ENCODE measurements at regions not wholly inside any gene's neighbourhood (a gene's known extent, or its start where the extent isn't known, plus 50 kb on each side); places are given as distances from the start of the nearest gene placed in this dataset.

DNA sequence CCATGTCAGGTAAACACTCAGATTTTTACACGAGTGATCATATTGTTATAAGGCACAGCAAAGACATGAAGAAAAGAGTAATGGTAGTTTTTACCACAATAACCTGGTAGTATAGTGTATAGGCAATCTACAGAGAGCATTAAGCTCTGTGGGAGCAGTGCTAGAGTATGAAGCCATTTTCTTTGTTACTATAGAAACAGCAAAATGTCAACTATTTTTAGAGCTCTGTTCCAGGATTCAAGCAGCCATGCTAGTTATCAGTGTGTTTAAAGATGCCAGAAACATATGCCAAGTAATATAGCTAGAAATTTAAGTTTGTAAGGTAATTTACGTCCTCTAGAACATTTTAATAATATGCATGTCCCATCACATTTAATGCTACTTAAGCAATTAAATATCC is 77.6 kb upstream of the RGS18 start:
- DNase-seq (ENCODE audit: extremely low spot score in 2 of 2): no peak
- H3K4me1 ChIP-seq: no peaks in the 10 kb centered on the region
- no peaks in the 10 kb centered on the region for H3K9me3 ChIP-seq
- H3K27me3 ChIP-seq: no peaks in the 10 kb centered on the region
- no peak overlapping the region for H3K4me3 ChIP-seq
- TF ChIP-seq POLR2A (IDR thresholded peaks at IDR 0.05) (no peak), POLR2AphosphoS5 (IDR thresholded peaks at IDR 0.05; ENCODE audit: insufficient read depth in 1 of 2, low read depth in 1 of 2) (no peak)
- TF ChIP-seq, protein P1, sequence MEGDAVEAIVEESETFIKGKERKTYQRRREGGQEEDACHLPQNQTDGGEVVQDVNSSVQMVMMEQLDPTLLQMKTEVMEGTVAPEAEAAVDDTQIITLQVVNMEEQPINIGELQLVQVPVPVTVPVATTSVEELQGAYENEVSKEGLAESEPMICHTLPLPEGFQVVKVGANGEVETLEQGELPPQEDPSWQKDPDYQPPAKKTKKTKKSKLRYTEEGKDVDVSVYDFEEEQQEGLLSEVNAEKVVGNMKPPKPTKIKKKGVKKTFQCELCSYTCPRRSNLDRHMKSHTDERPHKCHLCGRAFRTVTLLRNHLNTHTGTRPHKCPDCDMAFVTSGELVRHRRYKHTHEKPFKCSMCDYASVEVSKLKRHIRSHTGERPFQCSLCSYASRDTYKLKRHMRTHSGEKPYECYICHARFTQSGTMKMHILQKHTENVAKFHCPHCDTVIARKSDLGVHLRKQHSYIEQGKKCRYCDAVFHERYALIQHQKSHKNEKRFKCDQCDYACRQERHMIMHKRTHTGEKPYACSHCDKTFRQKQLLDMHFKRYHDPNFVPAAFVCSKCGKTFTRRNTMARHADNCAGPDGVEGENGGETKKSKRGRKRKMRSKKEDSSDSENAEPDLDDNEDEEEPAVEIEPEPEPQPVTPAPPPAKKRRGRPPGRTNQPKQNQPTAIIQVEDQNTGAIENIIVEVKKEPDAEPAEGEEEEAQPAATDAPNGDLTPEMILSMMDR (IDR thresholded peaks at IDR 0.05): no peak
- H3K36me3 ChIP-seq: no peaks in the 10 kb centered on the region
- H3K27ac ChIP-seq: no peak overlapping the region
- intact Hi-C loops (cut with DNase I): no loop called here

DNA sequence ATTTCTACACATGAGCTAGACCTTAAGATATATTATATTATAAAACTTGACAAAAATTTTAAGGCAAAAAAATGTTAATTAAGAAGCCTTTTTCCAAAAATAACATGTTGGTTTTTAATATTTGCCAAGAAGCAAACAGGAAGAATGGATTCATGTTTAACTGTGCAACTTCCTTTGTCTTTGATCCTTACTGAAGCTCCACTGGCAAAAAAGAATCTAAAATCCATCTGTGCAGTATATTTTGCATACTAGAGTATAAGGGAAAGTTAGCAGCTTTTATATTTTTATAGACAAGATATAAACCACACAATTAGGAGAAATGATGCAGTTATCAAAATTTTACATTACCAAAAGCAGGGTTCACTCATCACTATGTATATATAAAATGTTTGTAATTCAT is 76.9 kb upstream of the RGS18 start:
- Histone ChIP-seq H3K27ac (no peak overlapping the region), H3K36me3 (no peaks in the 10 kb centered on the region), H3K9me3 (no peaks in the 10 kb centered on the region), H3K4me3 (no peak overlapping the region), H3K27me3 (no peaks in the 10 kb centered on the region), H3K4me1 (no peaks in the 10 kb centered on the region)
- intact Hi-C loops (cut with DNase I): no loop called here
- no peak for DNase-seq (ENCODE audit: extremely low spot score in 2 of 2)
- TF ChIP-seq, protein P1 (IDR thresholded peaks at IDR 0.05): no peak
- TF ChIP-seq POLR2A (IDR thresholded peaks at IDR 0.05) (no peak), POLR2AphosphoS5 (IDR thresholded peaks at IDR 0.05; ENCODE audit: insufficient read depth in 1 of 2, low read depth in 1 of 2) (no peak)

DNA sequence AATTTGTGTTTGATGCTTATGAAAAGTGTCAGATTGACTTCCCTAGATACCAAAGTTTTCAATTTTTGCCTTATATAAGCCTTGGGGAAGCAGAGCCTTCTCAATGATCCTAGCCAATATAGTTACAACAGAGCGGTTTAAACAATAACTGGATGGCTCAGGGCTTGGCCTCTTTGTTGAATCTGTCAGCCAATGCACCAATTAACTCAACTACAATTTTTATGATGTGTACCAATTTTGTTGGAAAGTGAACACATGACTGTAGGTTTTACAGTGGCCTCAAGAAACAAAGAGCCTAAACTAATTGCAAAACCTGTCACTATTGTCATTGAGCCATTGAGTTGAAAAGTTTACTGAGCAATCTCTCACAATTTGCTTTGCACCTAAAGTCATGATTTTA is 71.6 kb upstream of the RGS18 start:
- TF ChIP-seq POLR2AphosphoS5 (IDR thresholded peaks at IDR 0.05; ENCODE audit: insufficient read depth in 1 of 2, low read depth in 1 of 2): no peak
- TF ChIP-seq POLR2A (IDR thresholded peaks at IDR 0.05): no peak
- TF ChIP-seq, protein P1 (IDR thresholded peaks at IDR 0.05): no peak
- Histone ChIP-seq H3K4me1 (no peaks in the 10 kb centered on the region), H3K27me3 (no peaks in the 10 kb centered on the region), H3K36me3 (no peaks in the 10 kb centered on the region), H3K9me3 (no peaks in the 10 kb centered on the region), H3K27ac (no peak overlapping the region), H3K4me3 (no peak overlapping the region)
- DNase-seq (ENCODE audit: extremely low spot score in 2 of 2): no peak
- intact Hi-C loops (cut with DNase I): no loop called here

DNA sequence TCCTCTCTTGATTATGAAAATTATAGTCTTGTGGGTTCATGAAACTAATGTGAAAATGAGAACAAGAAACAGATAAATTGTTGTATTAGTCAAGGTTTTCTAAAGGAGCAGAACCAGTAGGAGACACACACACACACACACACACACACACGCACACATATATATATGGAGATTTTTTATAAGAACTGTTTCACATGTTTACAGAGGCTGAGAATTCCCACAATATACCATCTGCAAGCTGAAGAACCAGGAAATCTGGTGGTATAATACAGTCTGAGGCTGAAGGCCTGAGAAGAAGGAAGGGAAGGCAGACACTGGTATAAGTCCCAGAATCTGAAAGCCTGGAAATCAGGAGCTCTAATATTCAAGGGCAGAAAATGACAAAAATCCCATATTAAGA is 70.9 kb upstream of the RGS18 start:
- Histone ChIP-seq H3K4me1 (no peaks in the 10 kb centered on the region), H3K27ac (no peak overlapping the region), H3K36me3 (no peaks in the 10 kb centered on the region), H3K27me3 (no peaks in the 10 kb centered on the region), H3K9me3 (no peaks in the 10 kb centered on the region), H3K4me3 (no peak overlapping the region)
- intact Hi-C loops (cut with DNase I): no loop called here
- DNase-seq (ENCODE audit: extremely low spot score in 2 of 2): no peak
- TF ChIP-seq, protein P1 (IDR thresholded peaks at IDR 0.05): no peak
- no peak for TF ChIP-seq POLR2AphosphoS5 (IDR thresholded peaks at IDR 0.05; ENCODE audit: insufficient read depth in 1 of 2, low read depth in 1 of 2)
- TF ChIP-seq POLR2A (IDR thresholded peaks at IDR 0.05): no peak

DNA sequence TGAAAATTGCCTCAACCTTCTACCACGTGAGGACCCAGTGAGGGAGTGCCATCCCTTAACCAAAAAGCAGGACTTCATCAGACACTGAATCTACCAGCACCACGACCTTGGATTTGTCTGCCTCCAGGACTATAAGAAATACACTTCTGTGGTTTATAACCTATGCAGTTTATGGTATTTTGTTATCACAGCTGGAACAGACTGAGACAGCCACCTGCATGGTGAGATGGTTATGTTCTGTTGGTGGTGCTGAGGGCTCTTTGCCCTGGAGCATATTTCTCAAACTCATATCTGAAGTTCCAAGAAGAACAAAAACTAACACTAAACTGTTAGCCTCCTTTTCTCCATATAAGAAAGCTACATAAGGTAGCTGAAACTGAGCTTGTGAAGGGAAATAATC is 69.8 kb upstream of the RGS18 start:
- TF ChIP-seq, protein P1 (IDR thresholded peaks at IDR 0.05): no peak
- H3K27me3 ChIP-seq: no peaks in the 10 kb centered on the region
- no peak overlapping the region for H3K4me3 ChIP-seq
- no peaks in the 10 kb centered on the region for H3K4me1 ChIP-seq
- DNase-seq (ENCODE audit: extremely low spot score in 2 of 2): no peak
- intact Hi-C loops (cut with DNase I): no loop called here
- no peak overlapping the region for H3K27ac ChIP-seq
- H3K9me3 ChIP-seq: no peaks in the 10 kb centered on the region
- no peaks in the 10 kb centered on the region for H3K36me3 ChIP-seq

All from vagina (tissue), 2 donors.